CMK (cell line): ENCODE measurements at regions not wholly inside any gene's neighbourhood (a gene's known extent, or its start where the extent isn't known, plus 50 kb on each side); places are given as distances from the start of the nearest gene placed in this dataset.
"Not testable (repeated sequence)": the region's sequence is repeated elsewhere in the genome, so short reads cannot be mapped to it uniquely, and the experiment has no call there.

Source experiments
- DNase-seq: peaks from one replicate; pipeline ENCODE4 v3.0.0-alpha.2; 2010; ENCODE audit warnings: low read depth

- no peak for DNase-seq
These were observed 559.0 kb upstream of the TUSC1 start for GRCh38 chr9:26237256-26237655.

DNA sequence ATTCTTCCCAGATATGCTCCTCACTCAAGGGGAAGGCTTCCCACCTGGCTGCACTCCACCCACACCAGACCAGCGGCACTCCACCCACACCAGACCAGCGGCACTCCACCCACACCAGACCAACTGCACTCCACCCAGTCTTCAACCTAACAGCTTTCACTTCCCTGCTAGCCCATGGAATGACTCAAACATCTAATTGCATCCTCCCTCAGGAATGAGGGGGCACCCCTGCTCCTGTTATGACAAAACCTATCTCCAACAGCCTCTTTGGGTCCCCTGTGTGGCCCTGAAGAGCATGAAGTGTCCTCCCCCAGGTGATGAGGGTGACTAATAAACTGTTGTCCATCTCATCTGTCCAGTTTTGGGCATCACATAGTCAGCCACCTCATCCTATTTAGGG is 556.6 kb upstream of the TUSC1 start:
- no peak for DNase-seq

GRCh38 chr9:26231391-26231790 is 553.1 kb upstream of the TUSC1 start:
- no peak for DNase-seq

GRCh38 chr9:26229324-26230054 is 551.2 kb upstream of the TUSC1 start:
- DNase-seq: no peak

DNA sequence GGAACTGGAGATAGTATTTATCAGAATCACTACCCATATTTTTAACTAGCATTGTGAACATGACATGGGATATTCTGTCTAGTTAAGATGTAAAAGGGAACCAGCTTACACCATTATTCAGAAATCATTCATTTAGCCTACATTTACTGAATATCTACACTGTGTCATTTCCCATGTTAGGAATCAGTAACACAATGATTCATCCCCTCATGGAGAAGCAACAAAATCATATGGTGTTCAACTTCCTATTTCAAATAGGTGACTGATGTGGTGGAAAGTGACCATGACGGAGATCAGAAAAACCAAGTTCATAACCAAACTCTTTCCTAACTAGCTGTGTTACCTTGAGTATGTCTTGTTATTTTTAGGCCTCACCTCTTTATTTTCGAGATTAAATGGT is 550.0 kb upstream of the TUSC1 start:
- DNase-seq: no peak

- DNase-seq: no peak
These were observed 543.0 kb upstream of the TUSC1 start for GRCh38 chr9:26221290-26221689.

DNA sequence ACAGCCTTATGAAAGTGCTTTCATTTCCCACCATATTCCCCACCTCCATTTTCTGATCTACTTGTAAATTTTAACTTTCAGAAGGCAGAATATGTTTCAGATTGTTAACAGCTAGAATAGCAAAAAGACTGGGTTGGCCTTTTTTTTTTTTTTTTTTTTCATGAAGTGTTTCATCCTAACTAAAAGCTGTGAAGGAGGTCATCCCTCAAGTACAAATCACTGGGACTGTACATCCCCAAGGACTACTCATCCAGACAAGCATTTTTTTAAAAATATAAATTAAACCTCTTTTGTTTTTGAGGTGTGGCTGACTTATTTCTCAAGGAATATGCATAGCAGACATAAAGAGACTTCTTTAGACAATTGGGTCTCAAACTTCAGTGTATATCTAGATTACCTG is 542.1 kb upstream of the TUSC1 start:
- no peak for DNase-seq

DNA sequence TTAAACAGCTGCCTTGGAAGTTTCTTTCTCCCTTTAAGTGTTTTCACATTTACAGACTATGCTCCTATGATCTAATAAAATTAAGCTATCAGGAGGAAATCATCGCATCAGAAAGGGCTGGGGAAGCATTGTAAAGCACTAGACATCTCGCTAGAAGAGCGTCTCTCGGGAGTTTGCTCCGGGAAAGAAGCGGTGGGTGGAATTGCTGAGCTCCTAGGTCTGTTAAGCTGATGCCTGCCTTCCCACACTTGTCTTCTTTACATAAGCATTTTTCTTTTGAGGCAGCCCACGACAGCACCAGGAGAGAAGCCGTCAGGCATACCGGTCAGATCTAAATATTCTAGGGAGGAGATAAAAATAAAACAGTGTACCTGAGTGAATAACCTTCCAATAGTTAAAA is 541.7 kb upstream of the TUSC1 start:
- DNase-seq: no peak

DNA sequence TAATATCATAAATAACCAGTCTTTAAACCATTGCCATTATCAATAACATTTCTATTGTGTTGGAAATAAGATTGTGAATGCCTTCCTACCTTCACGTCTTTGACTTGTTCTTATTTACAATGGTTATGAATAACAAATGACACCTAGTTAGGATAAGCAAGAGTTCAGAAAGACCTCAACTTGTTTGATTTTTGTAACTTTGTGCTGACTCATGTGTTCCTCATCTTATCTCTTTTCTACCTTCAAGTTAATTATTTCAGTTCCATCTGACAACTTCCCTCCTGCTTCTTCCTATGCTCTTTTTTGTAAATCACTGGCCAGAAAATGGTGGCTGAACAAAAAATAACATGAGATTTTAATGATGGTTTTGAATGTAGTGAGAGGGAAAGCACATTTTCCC is 538.5 kb upstream of the TUSC1 start:
- DNase-seq: no peak

GRCh38 chr9:26214713-26215444 is 536.6 kb upstream of the TUSC1 start:
- not testable (repeated sequence) for DNase-seq

- peak; percentile 35 for DNase-seq
These were observed 532.2 kb upstream of the TUSC1 start for GRCh38 chr9:26210338-26210851.

DNA sequence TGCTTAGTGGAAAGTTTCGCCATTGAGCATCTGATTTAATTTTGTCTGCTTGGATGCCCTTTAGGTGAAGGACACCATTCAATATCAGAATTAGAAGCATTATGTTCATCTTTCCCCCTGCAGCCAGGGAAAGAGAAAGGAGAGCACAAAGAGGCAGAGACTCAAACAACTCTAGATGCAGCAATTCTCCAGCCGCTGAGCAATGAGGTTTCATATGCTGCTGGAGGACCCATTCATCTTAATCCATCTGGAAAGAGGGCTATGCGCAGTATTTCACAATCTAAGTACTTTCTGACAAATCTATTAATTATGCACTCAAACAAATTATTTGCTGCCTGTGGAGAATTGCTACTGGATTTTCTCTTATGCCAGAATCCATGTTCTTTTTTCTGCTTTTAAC is 527.0 kb upstream of the TUSC1 start:
- DNase-seq: no peak

DNA sequence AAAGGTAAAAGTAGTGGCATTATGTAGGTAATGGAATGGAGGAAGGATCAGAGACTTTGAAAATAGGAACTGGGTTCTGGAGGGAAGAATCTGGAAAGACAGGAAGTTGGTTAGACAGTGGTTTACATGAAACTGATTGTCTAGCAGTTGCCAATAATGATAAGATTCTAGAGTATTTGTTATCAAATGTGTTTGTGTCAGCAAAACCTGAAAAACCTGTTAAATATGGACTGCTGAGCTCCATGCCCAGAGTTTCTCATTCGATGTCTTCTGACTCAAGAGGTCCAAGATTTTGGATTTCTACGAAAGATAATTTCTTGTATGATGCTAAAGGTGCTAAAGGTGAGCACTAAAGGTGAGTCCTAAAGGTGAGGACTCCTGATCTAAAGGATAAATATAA is 515.0 kb upstream of the TUSC1 start:
- DNase-seq: no peak

DNA sequence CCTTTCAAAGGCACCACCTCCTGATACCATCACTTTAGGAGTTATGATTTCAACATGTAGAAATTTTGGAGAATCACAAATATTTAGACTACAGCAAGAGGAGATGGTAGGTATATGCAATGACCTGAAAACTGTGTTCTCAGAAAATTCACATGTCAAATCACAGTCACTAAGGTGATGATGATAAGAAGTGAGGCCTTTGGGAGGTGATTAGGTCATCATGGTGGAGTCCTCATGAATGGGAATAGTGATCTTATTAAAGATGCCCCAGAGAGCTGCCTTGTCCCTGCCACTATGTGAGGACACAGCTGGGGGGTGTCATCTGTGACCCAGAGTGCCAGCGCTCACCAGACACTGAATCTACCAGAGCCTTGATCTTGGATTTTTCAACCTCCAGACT is 513.5 kb upstream of the TUSC1 start:
- no peak for DNase-seq

DNA sequence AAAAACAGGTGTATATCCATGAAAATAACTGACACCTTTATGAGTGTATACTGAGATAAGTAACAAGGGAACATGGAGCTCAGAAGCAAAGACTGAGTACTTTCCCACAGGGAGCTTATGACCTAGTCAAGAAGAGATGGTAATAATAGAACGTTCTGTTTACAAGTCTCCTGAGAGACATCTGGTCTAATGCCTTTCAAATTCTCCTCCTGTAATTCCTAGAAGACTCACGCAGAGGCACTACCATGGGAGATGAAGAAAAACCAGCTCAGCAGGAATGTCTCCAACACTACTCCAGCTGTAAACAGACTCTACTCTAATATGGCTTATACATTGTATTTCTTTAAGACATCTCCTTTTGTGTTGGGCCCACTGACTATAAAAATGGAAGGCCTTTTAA is 503.6 kb upstream of the TUSC1 start:
- DNase-seq: no peak

GRCh38 chr9:26176628-26177027 is 498.4 kb upstream of the TUSC1 start:
- DNase-seq: no peak

- DNase-seq: no peak
These were observed 497.0 kb upstream of the TUSC1 start for GRCh38 chr9:26175264-26175663.

DNA sequence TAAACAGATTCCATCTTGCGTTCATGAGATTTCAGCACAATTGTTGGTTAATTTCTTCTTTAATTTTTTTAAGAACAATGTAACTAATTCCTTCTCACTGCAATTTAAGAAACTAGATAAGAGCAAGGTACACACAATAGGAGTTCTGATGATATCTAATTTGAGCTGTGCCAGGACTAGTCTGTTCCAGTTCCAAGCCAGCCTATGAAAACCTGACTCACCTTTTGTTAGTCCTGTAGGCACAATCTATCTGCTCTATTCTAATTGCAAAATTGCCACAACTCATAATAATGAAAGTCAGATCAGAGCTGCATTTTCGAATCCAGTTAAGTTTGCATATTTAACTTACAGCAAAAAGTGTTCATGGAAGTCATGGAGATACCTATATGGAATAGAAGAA is 494.1 kb upstream of the TUSC1 start:
- DNase-seq: no peak

- no peak for DNase-seq
These were observed 493.4 kb upstream of the TUSC1 start for GRCh38 chr9:26171691-26172090.

- no peak for DNase-seq
These were observed 491.9 kb upstream of the TUSC1 start for GRCh38 chr9:26170190-26170589.

DNA sequence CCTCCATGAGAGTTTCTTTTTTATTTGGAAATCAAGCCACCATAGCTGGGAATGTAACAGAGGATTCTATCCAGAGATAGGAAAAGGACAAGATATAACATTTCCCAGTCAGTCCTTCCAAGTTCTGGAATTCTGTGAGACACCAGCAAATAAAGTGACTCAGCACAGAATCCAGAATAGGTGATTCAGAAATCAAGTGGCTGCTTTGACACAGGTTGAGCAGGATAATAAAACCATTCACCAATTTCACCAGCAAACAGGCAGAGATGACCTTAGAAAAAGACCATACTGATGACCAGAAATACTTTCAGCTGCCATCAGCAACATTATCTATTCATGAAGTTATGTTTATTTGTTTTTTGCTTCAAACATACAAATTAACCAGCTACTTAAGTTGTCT is 491.5 kb upstream of the TUSC1 start:
- no peak for DNase-seq

- DNase-seq: no peak
These were observed 488.3 kb upstream of the TUSC1 start for GRCh38 chr9:26166537-26166936.

DNA sequence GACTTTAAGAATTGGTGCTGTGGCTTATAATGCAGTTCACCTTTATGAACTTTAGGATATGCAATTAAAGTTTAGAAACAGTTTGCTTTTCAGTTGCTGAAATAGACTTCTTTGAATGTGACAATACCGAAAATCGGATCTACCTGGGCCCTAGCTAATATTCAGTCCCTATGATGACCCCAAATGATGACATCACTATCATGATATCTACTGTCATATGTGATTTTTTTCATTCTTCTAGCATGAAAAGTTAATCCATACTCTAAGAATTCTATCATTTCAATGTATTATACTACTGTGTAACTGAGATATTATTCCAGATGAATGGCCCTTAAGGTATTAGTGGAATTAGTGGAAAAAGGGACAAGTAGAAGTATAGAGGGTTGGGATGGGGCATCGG is 487.2 kb upstream of the TUSC1 start:
- no peak for DNase-seq

DNA sequence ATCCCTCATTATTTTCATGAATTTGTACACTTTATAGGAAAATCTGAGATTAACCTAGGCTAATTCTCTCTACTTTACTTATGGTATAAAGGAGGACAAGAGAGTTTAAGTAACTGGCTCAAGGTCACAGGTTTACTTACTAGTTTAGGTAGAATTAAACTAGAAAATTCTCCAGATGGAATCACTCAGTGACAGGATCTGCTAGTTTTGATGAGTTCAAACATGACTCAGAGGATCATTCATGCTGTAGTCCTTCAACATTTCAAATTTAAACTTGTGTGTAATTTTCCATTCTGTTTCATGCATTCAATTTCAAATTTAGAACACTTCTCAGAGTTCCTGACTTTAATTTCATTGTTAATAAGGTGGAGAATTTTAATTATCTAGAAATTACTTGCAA is 485.7 kb upstream of the TUSC1 start:
- DNase-seq: no peak
